ENCODE measurements at regions not wholly inside any gene's neighbourhood (a gene's known extent, or its start where the extent isn't known, plus 50 kb on each side); places are given as distances from the start of the nearest gene placed in this dataset.

- DNase-seq (ENCODE audit: low spot score), result no peak
These were observed 759.7 kb upstream of the CDH7 start for GRCh38 chr18:64991102-64991501.

GRCh38 chr18:64986906-64987495 lies 763.8 kb upstream of the CDH7 start:
- DNase-seq (ENCODE audit: low spot score), result no peak

- no peak for DNase-seq (ENCODE audit: low spot score)
These were observed 767.1 kb upstream of the CDH7 start for GRCh38 chr18:64983497-64984238.

GRCh38 chr18:64982414-64983055 lies 768.3 kb upstream of the CDH7 start:
- DNase-seq (ENCODE audit: low spot score), result no peak

GRCh38 chr18:64981915-64982314 lies 768.9 kb upstream of the CDH7 start:
- DNase-seq (ENCODE audit: low spot score), result no peak

GRCh38 chr18:64979791-64980190 lies 771.0 kb upstream of the CDH7 start:
- DNase-seq (ENCODE audit: low spot score), result no peak

GRCh38 chr18:64974391-64975125 lies 776.3 kb upstream of the CDH7 start:
- no peak for DNase-seq (ENCODE audit: low spot score)

GRCh38 chr18:64972545-64972944 lies 778.3 kb upstream of the CDH7 start:
- DNase-seq (ENCODE audit: low spot score), result no peak

GRCh38 chr18:64966667-64967066 lies 784.1 kb upstream of the CDH7 start:
- DNase-seq (ENCODE audit: low spot score), result no peak

- no peak for DNase-seq (ENCODE audit: low spot score)
These were observed 794.3 kb upstream of the CDH7 start for GRCh38 chr18:64956465-64956864.

GRCh38 chr18:64949885-64950284 lies 800.9 kb upstream of the CDH7 start:
- DNase-seq (ENCODE audit: low spot score), result no peak

GRCh38 chr18:64936671-64937070 lies 787.8 kb upstream of the LINC00305 start:
- DNase-seq (ENCODE audit: low spot score), result no peak

- no peak for DNase-seq (ENCODE audit: low spot score)
These were observed 780.1 kb upstream of the LINC00305 start for GRCh38 chr18:64929036-64929435.

- no peak for DNase-seq (ENCODE audit: low spot score)
These were observed 771.2 kb upstream of the LINC00305 start for GRCh38 chr18:64919971-64920570.

- no peak for DNase-seq (ENCODE audit: low spot score)
These were observed 770.0 kb upstream of the LINC00305 start for GRCh38 chr18:64918851-64919250.

GRCh38 chr18:64893349-64893748 lies 744.5 kb upstream of the LINC00305 start:
- no peak for DNase-seq (ENCODE audit: low spot score)

- no peak for DNase-seq (ENCODE audit: low spot score)
These were observed 740.1 kb upstream of the LINC00305 start for GRCh38 chr18:64888956-64889355.

GRCh38 chr18:64886995-64887394 lies 738.1 kb upstream of the LINC00305 start:
- DNase-seq (ENCODE audit: low spot score), result no peak

GRCh38 chr18:64882896-64883295 lies 734.0 kb upstream of the LINC00305 start:
- no peak for DNase-seq (ENCODE audit: low spot score)

GRCh38 chr18:64876833-64877232 lies 727.9 kb upstream of the LINC00305 start:
- no peak for DNase-seq (ENCODE audit: low spot score)

GRCh38 chr18:64872710-64873458 lies 724.0 kb upstream of the LINC00305 start:
- DNase-seq (ENCODE audit: low spot score), result no peak

- no peak for DNase-seq (ENCODE audit: low spot score)
These were observed 705.2 kb upstream of the LINC00305 start for GRCh38 chr18:64854112-64854511.

Measured in LoVo (cell line).